ENCODE measurements at regions not wholly inside any gene's neighbourhood (a gene's known extent, or its start where the extent isn't known, plus 50 kb on each side); places are given as distances from the start of the nearest gene placed in this dataset.

- no peak for DNase-seq (ENCODE audit: extremely low spot score)
- ChIA-PET POLR2A (no interaction called here), CTCF (no interaction called here)
- TF ChIP-seq L3MBTL2 (conservative IDR thresholded peaks at IDR 0.05): no peak
- TF ChIP-seq FOXM1 (IDR thresholded peaks at IDR 0.05; ENCODE audit: borderline replicate concordance): no peak
- no peak for TF ChIP-seq HDGF (IDR thresholded peaks at IDR 0.05; ENCODE audit: borderline replicate concordance)
- TF ChIP-seq FOXA1 (IDR thresholded peaks at IDR 0.05): no peak
- no peak for TF ChIP-seq LEF1 (IDR thresholded peaks at IDR 0.05; ENCODE audit: borderline replicate concordance)
- no peak for TF ChIP-seq BHLHE40 (IDR thresholded peaks at IDR 0.05; ENCODE audit: borderline replicate concordance)
- TF ChIP-seq NFRKB (IDR thresholded peaks at IDR 0.05): no peak
- no peak for TF ChIP-seq CTBP1 (IDR thresholded peaks at IDR 0.05; ENCODE audit: borderline replicate concordance)
- no peak for TF ChIP-seq ARNT (IDR thresholded peaks at IDR 0.05)
- TF ChIP-seq ZNF384 (IDR thresholded peaks at IDR 0.05): no peak
- no peak for TF ChIP-seq PKNOX1 (IDR thresholded peaks at IDR 0.05)
- no peak for TF ChIP-seq SUZ12 (IDR thresholded peaks at IDR 0.05)
- TF ChIP-seq FOXK2 (IDR thresholded peaks at IDR 0.05): no peak
- no peak for TF ChIP-seq SP1 (IDR thresholded peaks at IDR 0.05)
Measured at GRCh38 chr2:183809404-183809803, 685.2 kb downstream of the NUP35 start.

DNA sequence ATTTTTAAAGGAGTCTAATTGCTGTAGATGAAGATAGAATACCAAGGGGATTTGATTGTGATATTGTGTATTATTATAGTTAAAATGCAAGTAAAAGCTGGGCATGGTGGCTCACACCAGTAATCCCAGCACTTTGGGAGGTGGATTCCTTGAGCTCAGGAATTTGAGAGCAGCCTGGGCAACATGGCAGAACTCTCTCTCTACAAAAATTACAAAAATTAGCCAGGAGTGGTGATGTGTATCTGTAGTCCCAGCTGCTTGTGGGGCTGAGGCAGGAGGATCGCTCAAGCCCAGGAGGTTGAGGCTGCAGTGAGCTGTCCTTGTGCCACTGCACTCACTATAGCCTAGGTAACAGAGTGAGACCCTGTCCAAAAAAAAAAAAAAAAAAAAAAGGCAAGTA lies 687.0 kb downstream of the NUP35 start:
- no peak for DNase-seq (ENCODE audit: extremely low spot score)
- ChIA-PET CTCF (no interaction called here), POLR2A (no interaction called here)
- TF ChIP-seq PKNOX1 (IDR thresholded peaks at IDR 0.05) (no peak), NFRKB (IDR thresholded peaks at IDR 0.05) (no peak), L3MBTL2 (conservative IDR thresholded peaks at IDR 0.05) (no peak), SUZ12 (IDR thresholded peaks at IDR 0.05) (no peak), TARDBP (IDR thresholded peaks at IDR 0.05) (no peak), ELF4 (IDR thresholded peaks at IDR 0.05) (no peak), LEF1 (IDR thresholded peaks at IDR 0.05; ENCODE audit: borderline replicate concordance) (no peak), CTBP1 (IDR thresholded peaks at IDR 0.05; ENCODE audit: borderline replicate concordance) (no peak), ARNT (IDR thresholded peaks at IDR 0.05) (no peak), BHLHE40 (IDR thresholded peaks at IDR 0.05; ENCODE audit: borderline replicate concordance) (no peak), SP1 (IDR thresholded peaks at IDR 0.05) (no peak), FOXA1 (IDR thresholded peaks at IDR 0.05) (no peak)

GRCh38 chr2:183812091-183812490 lies 687.8 kb downstream of the NUP35 start:
- ChIA-PET CTCF (no interaction called here), POLR2A (no interaction called here)
- TF ChIP-seq ARNT (IDR thresholded peaks at IDR 0.05) (no peak), SP1 (IDR thresholded peaks at IDR 0.05) (no peak), FOXA1 (IDR thresholded peaks at IDR 0.05) (no peak), FOXM1 (IDR thresholded peaks at IDR 0.05; ENCODE audit: borderline replicate concordance) (no peak), HDGF (IDR thresholded peaks at IDR 0.05; ENCODE audit: borderline replicate concordance) (no peak), BHLHE40 (IDR thresholded peaks at IDR 0.05; ENCODE audit: borderline replicate concordance) (no peak), NFRKB (IDR thresholded peaks at IDR 0.05) (no peak), ELF4 (IDR thresholded peaks at IDR 0.05) (no peak), ZNF384 (IDR thresholded peaks at IDR 0.05) (no peak), L3MBTL2 (conservative IDR thresholded peaks at IDR 0.05) (no peak), SUZ12 (IDR thresholded peaks at IDR 0.05) (no peak), CTBP1 (IDR thresholded peaks at IDR 0.05; ENCODE audit: borderline replicate concordance) (no peak), PKNOX1 (IDR thresholded peaks at IDR 0.05) (no peak), LEF1 (IDR thresholded peaks at IDR 0.05; ENCODE audit: borderline replicate concordance) (no peak), FOXK2 (IDR thresholded peaks at IDR 0.05) (no peak), TARDBP (IDR thresholded peaks at IDR 0.05) (no peak)
- DNase-seq (ENCODE audit: extremely low spot score): no peak

DNA sequence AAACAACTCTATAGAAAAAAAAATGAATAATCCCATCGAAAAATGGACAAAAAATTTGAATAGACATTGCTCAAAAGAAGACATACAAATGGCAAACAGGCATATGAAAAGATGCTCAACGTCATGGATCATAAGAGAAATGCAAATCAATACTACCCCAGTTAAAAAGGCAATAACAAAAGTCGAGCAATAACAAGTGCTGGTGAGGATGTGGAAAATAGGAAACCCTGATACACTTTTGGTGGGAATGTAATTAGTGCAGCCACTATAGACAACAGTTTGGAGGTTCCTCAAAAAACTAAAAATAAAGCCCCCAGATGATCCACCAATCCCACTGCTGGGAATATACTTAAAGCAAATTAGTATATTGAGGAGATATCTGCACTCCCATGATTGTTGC lies 701.5 kb downstream of the NUP35 start:
- ChIA-PET CTCF (no interaction called here), POLR2A (no interaction called here)
- TF ChIP-seq FOXK2 (IDR thresholded peaks at IDR 0.05) (no peak), FOXA1 (IDR thresholded peaks at IDR 0.05) (no peak), FOXM1 (IDR thresholded peaks at IDR 0.05; ENCODE audit: borderline replicate concordance) (no peak), HDGF (IDR thresholded peaks at IDR 0.05; ENCODE audit: borderline replicate concordance) (no peak), TARDBP (IDR thresholded peaks at IDR 0.05) (no peak), SUZ12 (IDR thresholded peaks at IDR 0.05) (no peak), ELF4 (IDR thresholded peaks at IDR 0.05) (no peak), LEF1 (IDR thresholded peaks at IDR 0.05; ENCODE audit: borderline replicate concordance) (no peak), L3MBTL2 (conservative IDR thresholded peaks at IDR 0.05) (no peak), SP1 (IDR thresholded peaks at IDR 0.05) (no peak), NFRKB (IDR thresholded peaks at IDR 0.05) (no peak), ZNF384 (IDR thresholded peaks at IDR 0.05) (no peak), BHLHE40 (IDR thresholded peaks at IDR 0.05; ENCODE audit: borderline replicate concordance) (no peak), ARNT (IDR thresholded peaks at IDR 0.05) (no peak), PKNOX1 (IDR thresholded peaks at IDR 0.05) (no peak)
- DNase-seq (ENCODE audit: extremely low spot score): no peak

DNA sequence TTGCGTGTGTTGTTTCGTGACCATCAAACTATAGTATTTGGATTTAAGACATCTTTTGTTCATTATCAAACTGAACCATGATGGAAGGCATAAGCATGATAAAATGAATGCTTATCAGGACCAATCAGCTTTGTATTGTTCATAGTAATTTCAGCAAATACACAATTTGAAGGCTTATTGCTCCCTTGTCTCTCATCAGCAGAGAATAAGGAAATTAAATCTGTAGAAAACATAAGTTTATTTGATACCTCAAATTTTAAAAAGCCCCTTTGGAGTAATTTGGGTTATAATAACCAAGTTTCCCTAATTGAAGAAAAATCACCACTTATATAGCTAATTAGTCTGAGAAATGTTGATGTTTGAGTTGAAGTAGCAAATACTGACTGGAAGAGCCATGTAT lies 705.7 kb downstream of the NUP35 start:
- TF ChIP-seq L3MBTL2 (conservative IDR thresholded peaks at IDR 0.05): no peak
- DNase-seq (ENCODE audit: extremely low spot score): no peak
- ChIA-PET CTCF (no interaction called here), POLR2A (no interaction called here)

GRCh38 chr2:183837157-183837556 lies 712.9 kb downstream of the NUP35 start:
- POLR2A ChIA-PET: no interaction called here
- TF ChIP-seq L3MBTL2 (conservative IDR thresholded peaks at IDR 0.05) (no peak), ARNT (IDR thresholded peaks at IDR 0.05) (no peak), HDGF (IDR thresholded peaks at IDR 0.05; ENCODE audit: borderline replicate concordance) (no peak), ELF4 (IDR thresholded peaks at IDR 0.05) (no peak), PKNOX1 (IDR thresholded peaks at IDR 0.05) (no peak), SP1 (IDR thresholded peaks at IDR 0.05) (no peak), NFRKB (IDR thresholded peaks at IDR 0.05) (no peak), TARDBP (IDR thresholded peaks at IDR 0.05) (no peak), BHLHE40 (IDR thresholded peaks at IDR 0.05; ENCODE audit: borderline replicate concordance) (no peak), FOXA1 (IDR thresholded peaks at IDR 0.05) (no peak), ZNF384 (IDR thresholded peaks at IDR 0.05) (no peak), LEF1 (IDR thresholded peaks at IDR 0.05; ENCODE audit: borderline replicate concordance) (no peak), FOXM1 (IDR thresholded peaks at IDR 0.05; ENCODE audit: borderline replicate concordance) (no peak), FOXK2 (IDR thresholded peaks at IDR 0.05) (no peak), CTBP1 (IDR thresholded peaks at IDR 0.05; ENCODE audit: borderline replicate concordance) (no peak), SUZ12 (IDR thresholded peaks at IDR 0.05) (no peak)

More at GRCh38 chr2:183837157-183837556, 712.9 kb downstream of the NUP35 start:
- DNase-seq (ENCODE audit: extremely low spot score): no peak
- CTCF ChIA-PET: interaction anchor here (0.6 kb wide), 1 partner anchor 39 kb away, joined by 3 read pairs; no protein-coding TSS in a partner anchor
